Osteoblast (primary cell): ENCODE measurements at regions not wholly inside any gene's neighbourhood (a gene's known extent, or its start where the extent isn't known, plus 50 kb on each side); places are given as distances from the start of the nearest gene placed in this dataset.

ENCODE experiments used
- DNase-seq: peaks from one replicate; pipeline ENCODE4 v3.0.0; 2011; ENCODE audit warnings: low spot score, mixed read lengths; ENCODE audit not compliant: insufficient read length; ENCODE audit errors: missing footprints
- H2AFZ ChIP-seq: 2 replicates; pipeline ENCODE4 v1.6.0; 2011; ENCODE audit warnings: mild to moderate bottlenecking, low read length
- H3K27ac ChIP-seq: 2 replicates; pipeline ENCODE4 v1.5.1; 2011; ENCODE audit warnings: mild to moderate bottlenecking, low read depth, low read length, moderate library complexity
- H3K27me3 ChIP-seq: 2 replicates; pipeline ENCODE4 v1.6.0; 2012; ENCODE audit warnings: mild to moderate bottlenecking, control low read depth, inconsistent platforms, low read length, moderate library complexity; ENCODE audit not compliant: insufficient read depth
- H3K36me3 ChIP-seq: 2 replicates; pipeline ENCODE4 v1.5.1; 2011; ENCODE audit warnings: mild to moderate bottlenecking, low read length, control low read depth, moderate library complexity; ENCODE audit not compliant: insufficient read depth
- H3K4me1 ChIP-seq: 2 replicates; pipeline ENCODE4 v1.5.1; 2011; ENCODE audit warnings: mild to moderate bottlenecking, low read length, control low read depth, moderate library complexity; ENCODE audit not compliant: insufficient read depth
- H3K4me2 ChIP-seq: 2 replicates; pipeline ENCODE4 v1.6.0; 2011; ENCODE audit warnings: mild to moderate bottlenecking, low read length; ENCODE audit not compliant: insufficient read depth
- H3K4me3 ChIP-seq: fragments of 200-600 bp; sonication (generic); 3 replicates; pipeline ENCODE4 v1.5.1; 2012; ENCODE audit warnings: mild to moderate bottlenecking, low read length, inconsistent platforms; ENCODE audit not compliant: insufficient read depth
- H3K79me2 ChIP-seq: 2 replicates; pipeline ENCODE4 v1.6.0; 2012; ENCODE audit warnings: mild to moderate bottlenecking, low read length, control low read depth, inconsistent platforms; ENCODE audit not compliant: insufficient read depth
- H3K9me3 ChIP-seq: 2 replicates; pipeline ENCODE4 v1.5.1; 2011; ENCODE audit warnings: low read depth, low read length, control low read depth
- H4K20me1 ChIP-seq: 2 replicates; pipeline ENCODE4 v1.6.0; 2012; ENCODE audit warnings: mild to moderate bottlenecking, low read length, control low read depth; ENCODE audit not compliant: insufficient read depth
- TF ChIP-seq, protein P1 (sequence below): IDR thresholded peaks from 2 replicates; pipeline ENCODE4 v1.5.1; 2011; ENCODE audit warnings: mild to moderate bottlenecking, low read depth, low read length, moderate library complexity; ENCODE audit errors: extremely low read depth

DNA sequence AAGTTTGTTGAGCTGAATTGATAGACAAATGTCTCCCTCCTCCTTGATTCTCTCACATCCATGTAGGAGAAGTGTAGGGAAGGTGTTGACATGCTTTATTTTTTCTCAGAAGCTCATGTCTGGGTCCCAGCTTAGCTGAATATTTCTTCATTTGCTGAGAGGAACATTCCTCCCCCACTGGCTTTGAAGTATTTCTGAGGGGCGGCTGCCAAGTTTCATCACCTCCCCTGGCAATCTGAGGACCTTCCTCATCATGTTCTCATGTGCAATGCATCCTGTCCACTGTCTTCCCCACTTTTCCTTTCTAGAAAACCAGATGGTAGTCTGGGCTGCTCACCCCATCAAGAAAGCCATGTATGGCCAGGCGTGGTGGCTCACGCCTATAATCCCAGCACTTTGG, 168.9 kb upstream of the RGMA start:
- no peaks in the 10 kb centered on the region for H3K9me3 ChIP-seq
- H3K27ac ChIP-seq, result no peak overlapping the region
- no peaks in the 10 kb centered on the region for H3K36me3 ChIP-seq
- no peak overlapping the region for H3K4me2 ChIP-seq
- no peak overlapping the region for H3K4me3 ChIP-seq
- no peaks in the 10 kb centered on the region for H4K20me1 ChIP-seq
- H3K27me3 ChIP-seq, result no peaks in the 10 kb centered on the region
- TF ChIP-seq, protein P1, sequence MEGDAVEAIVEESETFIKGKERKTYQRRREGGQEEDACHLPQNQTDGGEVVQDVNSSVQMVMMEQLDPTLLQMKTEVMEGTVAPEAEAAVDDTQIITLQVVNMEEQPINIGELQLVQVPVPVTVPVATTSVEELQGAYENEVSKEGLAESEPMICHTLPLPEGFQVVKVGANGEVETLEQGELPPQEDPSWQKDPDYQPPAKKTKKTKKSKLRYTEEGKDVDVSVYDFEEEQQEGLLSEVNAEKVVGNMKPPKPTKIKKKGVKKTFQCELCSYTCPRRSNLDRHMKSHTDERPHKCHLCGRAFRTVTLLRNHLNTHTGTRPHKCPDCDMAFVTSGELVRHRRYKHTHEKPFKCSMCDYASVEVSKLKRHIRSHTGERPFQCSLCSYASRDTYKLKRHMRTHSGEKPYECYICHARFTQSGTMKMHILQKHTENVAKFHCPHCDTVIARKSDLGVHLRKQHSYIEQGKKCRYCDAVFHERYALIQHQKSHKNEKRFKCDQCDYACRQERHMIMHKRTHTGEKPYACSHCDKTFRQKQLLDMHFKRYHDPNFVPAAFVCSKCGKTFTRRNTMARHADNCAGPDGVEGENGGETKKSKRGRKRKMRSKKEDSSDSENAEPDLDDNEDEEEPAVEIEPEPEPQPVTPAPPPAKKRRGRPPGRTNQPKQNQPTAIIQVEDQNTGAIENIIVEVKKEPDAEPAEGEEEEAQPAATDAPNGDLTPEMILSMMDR, result no peak
- no peak for DNase-seq
- H2AFZ ChIP-seq, result no peak overlapping the region
- no peaks in the 10 kb centered on the region for H3K79me2 ChIP-seq
- H3K4me1 ChIP-seq, result no peaks in the 10 kb centered on the region

DNA sequence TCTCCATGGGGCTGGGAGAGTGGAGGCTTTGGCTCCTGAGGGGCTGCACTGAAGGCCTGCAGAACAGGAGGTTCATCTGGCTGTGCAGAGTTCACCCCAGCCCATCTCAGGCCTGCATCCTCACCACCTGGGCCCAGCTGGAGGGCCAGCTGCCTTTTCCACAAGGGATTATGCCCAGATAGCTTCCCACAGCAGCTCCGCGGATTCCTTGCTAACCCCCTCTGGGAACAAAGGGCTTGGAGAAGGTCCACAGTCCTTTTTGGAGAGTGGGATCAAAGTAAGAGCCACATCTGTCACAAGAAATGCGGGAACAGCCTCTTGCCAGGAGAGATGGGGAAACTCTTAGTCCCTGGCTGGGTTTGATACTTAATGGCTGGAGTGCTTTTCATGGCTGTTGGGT, 164.7 kb upstream of the RGMA start:
- H3K4me1 ChIP-seq, result no peaks in the 10 kb centered on the region
- no peaks in the 10 kb centered on the region for H4K20me1 ChIP-seq
- no peak overlapping the region for H3K27ac ChIP-seq
- H3K27me3 ChIP-seq, result no peaks in the 10 kb centered on the region
- TF ChIP-seq, protein P1, result no peak
- no peaks in the 10 kb centered on the region for H3K79me2 ChIP-seq
- H3K36me3 ChIP-seq, result no peaks in the 10 kb centered on the region
- no peak for DNase-seq
- H3K4me2 ChIP-seq, result no peak overlapping the region
- H3K4me3 ChIP-seq, result no peak overlapping the region
- H3K9me3 ChIP-seq, result no peaks in the 10 kb centered on the region
- H2AFZ ChIP-seq, result no peak overlapping the region

DNA sequence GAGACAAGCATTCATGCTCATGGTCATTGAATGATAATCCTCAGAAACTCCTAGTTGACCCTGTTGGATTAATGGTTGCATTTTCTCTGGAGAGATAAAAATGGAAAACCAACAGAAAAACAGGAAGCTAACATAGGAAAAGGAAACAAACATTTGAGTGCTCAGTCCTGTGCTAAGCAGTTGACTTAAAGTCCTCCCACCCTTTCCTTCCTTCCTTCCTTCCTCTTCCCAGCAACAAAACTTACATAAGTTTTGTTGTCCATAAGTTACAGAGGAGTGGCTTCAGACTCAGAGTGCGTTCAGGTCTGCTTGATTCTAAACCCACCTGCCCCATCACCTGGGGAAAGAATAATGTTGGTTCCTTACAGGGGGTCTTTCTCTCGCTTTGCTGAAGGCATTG, 163.8 kb upstream of the RGMA start:
- Histone ChIP-seq H4K20me1 (no peaks in the 10 kb centered on the region), H3K27ac (no peak overlapping the region), H3K4me3 (no peak overlapping the region), H3K79me2 (no peaks in the 10 kb centered on the region), H3K27me3 (no peaks in the 10 kb centered on the region), H3K9me3 (no peaks in the 10 kb centered on the region), H2AFZ (no peak overlapping the region), H3K4me2 (no peak overlapping the region), H3K4me1 (no peaks in the 10 kb centered on the region), H3K36me3 (no peaks in the 10 kb centered on the region)
- TF ChIP-seq, protein P1, result no peak
- no peak for DNase-seq

DNA sequence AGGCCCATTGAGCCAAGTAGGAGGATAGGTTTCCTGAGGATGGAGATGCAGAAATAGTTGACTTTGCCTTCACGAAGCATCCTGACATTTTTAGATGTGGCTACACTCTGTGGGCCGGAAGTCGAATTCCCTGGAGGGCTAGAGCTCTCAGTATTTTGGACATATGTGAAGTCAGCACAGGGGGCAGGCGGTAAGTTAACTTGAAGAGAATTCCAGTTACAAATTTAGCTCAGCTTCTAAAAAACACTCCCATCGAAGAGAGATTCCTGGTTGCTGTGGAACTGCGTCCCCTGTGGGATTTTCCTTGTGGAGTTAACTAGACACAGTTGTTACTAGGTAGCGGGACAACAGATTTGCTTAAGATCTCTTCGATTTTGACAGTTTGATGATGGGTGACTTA, 161.9 kb upstream of the RGMA start:
- H3K36me3 ChIP-seq, result no peaks in the 10 kb centered on the region
- H2AFZ ChIP-seq, result no peak overlapping the region
- no peak overlapping the region for H3K27ac ChIP-seq
- H3K27me3 ChIP-seq, result no peaks in the 10 kb centered on the region
- TF ChIP-seq, protein P1, result no peak
- no peaks in the 10 kb centered on the region for H3K4me1 ChIP-seq
- H3K4me2 ChIP-seq, result no peak overlapping the region
- H3K4me3 ChIP-seq, result no peak overlapping the region
- no peaks in the 10 kb centered on the region for H4K20me1 ChIP-seq
- DNase-seq, result no peak
- H3K79me2 ChIP-seq, result no peaks in the 10 kb centered on the region
- H3K9me3 ChIP-seq, result no peaks in the 10 kb centered on the region
